B cell (primary cell): ENCODE measurements at regions not wholly inside any gene's neighbourhood (a gene's known extent, or its start where the extent isn't known, plus 50 kb on each side); places are given as distances from the start of the nearest gene placed in this dataset.

Experiments
- ATAC-seq: fragments of 200-7000 bp; cut with Tn5 transposase; one replicate; pipeline ENCODE4 v1.10.0; 2021; ENCODE audit warnings: low read depth, mild to moderate bottlenecking, moderate number of reproducible peaks, moderate library complexity
- CTCF ChIA-PET: fragments of 350-600 bp; sonication (Branson Sonifier 250); formaldehyde crosslinking; loops from one replicate; lab custom pipeline; 2021; ENCODE audit warnings: antibody characterized with exemption, inconsistent platforms; lab: Charles Lee
- POLR2A ChIA-PET: fragments of 350-600 bp; sonication (Branson Sonifier 250); formaldehyde crosslinking; loops from one replicate; lab custom pipeline; 2021; ENCODE audit warnings: antibody characterized with exemption; lab: Charles Lee
- DNase-seq: peaks from one replicate; pipeline ENCODE4 v3.0.0; 2013
- H2AFZ ChIP-seq: 2 replicates; pipeline ENCODE4 v1.6.1; 2012; ENCODE audit warnings: mild to moderate bottlenecking, low read depth, low read length; ENCODE audit not compliant: insufficient read depth, poor library complexity, severe bottlenecking
- H3K27ac ChIP-seq, 2 donors: 1 replicate in 1 of 2; 2 replicates in 1 of 2; pipeline ENCODE4 v1.5.1; 2012 to 2013; ENCODE audit warnings: low read length in 2 of 2, mild to moderate bottlenecking in 2 of 2, moderate library complexity in 1 of 2
- H3K27me3 ChIP-seq, 4 experiments: fragments of 200-600 bp in 1 of 4; sonication (generic) in 1 of 4; replicated peaks in 1 of 4; 1 replicate in 2 of 4; 2 replicates in 2 of 4; pipeline versions ENCODE4 v1.6.1 to v1.7.0; 2013 to 2016; ENCODE audit warnings: low read length in 3 of 4, mild to moderate bottlenecking in 2 of 4, mixed read lengths in 1 of 4, moderate library complexity in 1 of 4; ENCODE audit not compliant: insufficient read depth in 4 of 4, control insufficient read depth in 3 of 4; ENCODE audit errors: control extremely low read depth in 1 of 4
- H3K36me3 ChIP-seq, 2 experiments: replicated peaks in 1 of 2; 1 replicate in 1 of 2; 2 replicates in 1 of 2; pipeline versions ENCODE4 v1.6.1 to v1.7.1; 2013; ENCODE audit warnings: low read length in 1 of 2; ENCODE audit not compliant: insufficient read depth in 2 of 2, control insufficient read depth in 1 of 2; ENCODE audit errors: control extremely low read depth in 1 of 2, extremely low read depth in 1 of 2
- H3K4me1 ChIP-seq, 2 donors: fragments of 200-600 bp in 1 of 2; sonication (generic) in 1 of 2; 1 replicate in 1 of 2; 2 replicates in 1 of 2; pipeline versions ENCODE4 v1.5.1 to v1.6.1; 2013 to 2017; ENCODE audit warnings: low read length in 2 of 2; ENCODE audit not compliant: control insufficient read depth in 2 of 2, insufficient read depth in 2 of 2
- H3K4me2 ChIP-seq: replicated peaks from 2 replicates; pipeline ENCODE3; 2012; ENCODE audit warnings: mild to moderate bottlenecking, low read depth, low read length; ENCODE audit not compliant: poor library complexity, severe bottlenecking
- H3K4me3 ChIP-seq, 5 experiments: fragments of 200-600 bp in 1 of 5; sonication (generic) in 1 of 5; 1 replicate in 3 of 5; 2 replicates in 2 of 5; pipeline versions ENCODE4 v1.5.1 to v1.7.0; 2011 to 2016; ENCODE audit warnings: low read length in 4 of 5, mild to moderate bottlenecking in 4 of 5, low read depth in 2 of 5, control low read depth in 1 of 5, moderate library complexity in 1 of 5; ENCODE audit not compliant: insufficient read depth in 1 of 5; ENCODE audit errors: control extremely low read depth in 1 of 5, extremely low read depth in 1 of 5
- H3K79me2 ChIP-seq: fragments of 200-600 bp; sonication (generic); one replicate; pipeline ENCODE4 v1.6.0; 2016; ENCODE audit warnings: low read length; ENCODE audit not compliant: control insufficient read depth, insufficient read depth
- H3K9ac ChIP-seq: fragments of 200-600 bp; sonication (generic); 2 replicates; pipeline ENCODE4 v1.6.1; 2017; ENCODE audit warnings: mild to moderate bottlenecking, low read length, moderate library complexity
- H3K9me3 ChIP-seq, 3 donors: one replicate each; pipeline versions ENCODE4 v1.6.1 to v1.7.1; 2013; ENCODE audit warnings: low read length in 2 of 3; ENCODE audit not compliant: control insufficient read depth in 2 of 3, insufficient read depth in 1 of 3; ENCODE audit errors: control extremely low read depth in 1 of 3
- H4K20me1 ChIP-seq: 2 replicates; pipeline ENCODE4 v1.6.0; 2012; ENCODE audit warnings: mild to moderate bottlenecking, low read length; ENCODE audit not compliant: insufficient read depth, control insufficient read depth, poor library complexity, severe bottlenecking
- H3K27ac Mint-ChIP-seq: one replicate; pipeline ENCODE4 v1.8.0; 2021; ENCODE audit warnings: mixed read lengths
- H3K27me3 Mint-ChIP-seq: one replicate; pipeline ENCODE4 v1.8.0; 2021; ENCODE audit warnings: mixed read lengths
- H3K4me1 Mint-ChIP-seq: one replicate; pipeline ENCODE4 v1.8.0; 2021; ENCODE audit warnings: mixed read lengths
- H3K4me3 Mint-ChIP-seq: one replicate; pipeline ENCODE4 v1.8.0; 2021; ENCODE audit warnings: mixed read lengths
- H3K9me3 Mint-ChIP-seq: one replicate; pipeline ENCODE4 v1.8.0; 2022; ENCODE audit warnings: mixed read lengths; ENCODE audit not compliant: insufficient read depth
- CTCF ChIP-seq: fragments of 200-600 bp; IDR thresholded peaks from one replicate; pipeline ENCODE4 v1.8.0; 2022; ENCODE audit warnings: antibody characterized with exemption, mild to moderate bottlenecking
- EZH2 ChIP-seq: IDR thresholded peaks from 2 replicates; pipeline ENCODE4 v1.6.1; 2012; ENCODE audit warnings: borderline replicate concordance, low read depth, mild to moderate bottlenecking, moderate library complexity, low read length; ENCODE audit not compliant: insufficient read depth, poor library complexity, severe bottlenecking
- WGBS: methylation state at CpG from one replicate; pipeline ENCODE4 v1.1.5; 2013; ENCODE audit warnings: missing lambda C conversion rate; ENCODE audit not compliant: insufficient coverage; 5-methylcytosine and 5-hydroxymethylcytosine counted together
- intact Hi-C: fragments of 100-400 bp; cut with micrococcal nuclease; formaldehyde crosslinking; loops from one replicate; pipeline ENCODE4 v1.10.0; 2022

- ChIA-PET CTCF (no interaction called here), POLR2A (no interaction called here)
- Histone ChIP-seq H3K27ac (no peak overlapping the region), H3K27me3 (no peaks in the 10 kb centered on the region), H3K79me2 (no peaks in the 10 kb centered on the region), H3K9ac (no peak overlapping the region), H2AFZ (no peak overlapping the region), H3K4me2 (no peak overlapping the region), H3K36me3 (no peaks in the 10 kb centered on the region), H3K9me3 (no peaks in the 10 kb centered on the region), H3K4me1 (no peaks in the 10 kb centered on the region), H3K4me3 (no peak overlapping the region), H4K20me1 (no peaks in the 10 kb centered on the region)
- WGBS: no CpG with 5 or more reads among the region's 4 CpGs
- no peaks in the 10 kb centered on the region for H3K9me3 Mint-ChIP-seq
- no peak for ATAC-seq
- H3K27me3 Mint-ChIP-seq: no peaks in the 10 kb centered on the region
- no peak overlapping the region for H3K27ac Mint-ChIP-seq
- intact Hi-C loops: no loop called here
- no peak for TF ChIP-seq EZH2
- TF ChIP-seq CTCF: no peak
- H3K4me3 Mint-ChIP-seq: no peak overlapping the region
- DNase-seq: no peak
- H3K4me1 Mint-ChIP-seq: no peaks in the 10 kb centered on the region
Observed at GRCh38 chr13:60798503-60798902, 401.5 kb downstream of the TDRD3 start.

GRCh38 chr13:60797112-60797511 is 400.1 kb downstream of the TDRD3 start:
- H4K20me1 ChIP-seq: no peaks in the 10 kb centered on the region
- no peaks in the 10 kb centered on the region for H3K4me1 ChIP-seq
- intact Hi-C loops: no loop called here
- H3K27ac ChIP-seq: no peak overlapping the region
- ChIA-PET POLR2A (no interaction called here), CTCF (no interaction called here)
- DNase-seq (no peak), ATAC-seq (no peak)
- Mint-ChIP-seq H3K27ac (no peak overlapping the region), H3K9me3 (no peaks in the 10 kb centered on the region), H3K4me1 (no peaks in the 10 kb centered on the region), H3K27me3 (no peaks in the 10 kb centered on the region), H3K4me3 (no peak overlapping the region)
- no peak for TF ChIP-seq EZH2
- no peak for TF ChIP-seq CTCF
- H3K9me3 ChIP-seq: no peaks in the 10 kb centered on the region
- WGBS: no CpG with 5 or more reads among the region's 2 CpGs
- no peak overlapping the region for H2AFZ ChIP-seq
- no peaks in the 10 kb centered on the region for H3K27me3 ChIP-seq
- no peaks in the 10 kb centered on the region for H3K79me2 ChIP-seq
- no peak overlapping the region for H3K9ac ChIP-seq
- no peak overlapping the region for H3K4me3 ChIP-seq
- H3K4me2 ChIP-seq: no peak overlapping the region
- no peaks in the 10 kb centered on the region for H3K36me3 ChIP-seq
